Ovary (tissue), 3 donors: ENCODE measurements at regions not wholly inside any gene's neighbourhood (a gene's known extent, or its start where the extent isn't known, plus 50 kb on each side); places are given as distances from the start of the nearest gene placed in this dataset.

Experiments
- CTCF ChIP-seq, 3 donors: fragments of 450-650 bp in 2 of 3; fragments of 200-600 bp in 1 of 3; IDR thresholded peaks; one replicate each; pipeline versions ENCODE4 v1.5.1 to v1.8.0; 2016 to 2022; ENCODE audit warnings: antibody characterized with exemption in 3 of 3, mild to moderate bottlenecking in 1 of 3
- POLR2A ChIP-seq: fragments of 450-650 bp; IDR thresholded peaks from one replicate; pipeline ENCODE4 v1.6.1; 2017; ENCODE audit warnings: antibody characterized with exemption, mild to moderate bottlenecking, moderate library complexity
- donor health status: DM: no; HTN: no; CAD: no.

GRCh38 chr2:152861349-152861942 lies 143.0 kb downstream of the ARL6IP6 start:
- TF ChIP-seq CTCF (IDR thresholded peaks at IDR 0.05) = no peak
- no peak for TF ChIP-seq POLR2A
